LNCAP (cell line): ENCODE measurements at regions not wholly inside any gene's neighbourhood (a gene's known extent, or its start where the extent isn't known, plus 50 kb on each side); places are given as distances from the start of the nearest gene placed in this dataset.

Source experiments
- TF ChIP-seq, protein P1 (sequence below): fragments of 450-650 bp; IDR thresholded peaks from 2 replicates; pipeline ENCODE4 v1.5.1; 2017; ENCODE audit warnings: mild to moderate bottlenecking

DNA sequence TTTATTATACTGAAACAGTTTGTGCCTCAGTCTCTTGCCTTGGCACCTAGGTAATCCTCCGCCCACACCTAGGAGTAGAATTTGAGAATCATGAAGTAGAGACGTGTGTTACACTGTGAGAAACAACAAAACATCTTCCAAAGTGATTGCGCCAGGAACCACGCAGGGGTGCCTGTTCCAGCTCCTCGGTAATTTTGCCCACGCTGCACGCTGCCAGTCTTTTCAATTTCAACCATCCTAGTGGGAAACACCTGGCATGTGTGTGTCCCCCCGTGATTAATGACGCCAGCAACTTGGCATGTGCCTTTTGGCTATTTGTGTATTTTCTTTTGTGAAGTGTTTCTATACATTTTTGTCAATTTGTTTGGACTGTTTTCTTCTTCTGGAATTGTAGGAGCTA lies 919.1 kb downstream of the BRD1 start:
- TF ChIP-seq, protein P1, sequence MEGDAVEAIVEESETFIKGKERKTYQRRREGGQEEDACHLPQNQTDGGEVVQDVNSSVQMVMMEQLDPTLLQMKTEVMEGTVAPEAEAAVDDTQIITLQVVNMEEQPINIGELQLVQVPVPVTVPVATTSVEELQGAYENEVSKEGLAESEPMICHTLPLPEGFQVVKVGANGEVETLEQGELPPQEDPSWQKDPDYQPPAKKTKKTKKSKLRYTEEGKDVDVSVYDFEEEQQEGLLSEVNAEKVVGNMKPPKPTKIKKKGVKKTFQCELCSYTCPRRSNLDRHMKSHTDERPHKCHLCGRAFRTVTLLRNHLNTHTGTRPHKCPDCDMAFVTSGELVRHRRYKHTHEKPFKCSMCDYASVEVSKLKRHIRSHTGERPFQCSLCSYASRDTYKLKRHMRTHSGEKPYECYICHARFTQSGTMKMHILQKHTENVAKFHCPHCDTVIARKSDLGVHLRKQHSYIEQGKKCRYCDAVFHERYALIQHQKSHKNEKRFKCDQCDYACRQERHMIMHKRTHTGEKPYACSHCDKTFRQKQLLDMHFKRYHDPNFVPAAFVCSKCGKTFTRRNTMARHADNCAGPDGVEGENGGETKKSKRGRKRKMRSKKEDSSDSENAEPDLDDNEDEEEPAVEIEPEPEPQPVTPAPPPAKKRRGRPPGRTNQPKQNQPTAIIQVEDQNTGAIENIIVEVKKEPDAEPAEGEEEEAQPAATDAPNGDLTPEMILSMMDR: no peak

DNA sequence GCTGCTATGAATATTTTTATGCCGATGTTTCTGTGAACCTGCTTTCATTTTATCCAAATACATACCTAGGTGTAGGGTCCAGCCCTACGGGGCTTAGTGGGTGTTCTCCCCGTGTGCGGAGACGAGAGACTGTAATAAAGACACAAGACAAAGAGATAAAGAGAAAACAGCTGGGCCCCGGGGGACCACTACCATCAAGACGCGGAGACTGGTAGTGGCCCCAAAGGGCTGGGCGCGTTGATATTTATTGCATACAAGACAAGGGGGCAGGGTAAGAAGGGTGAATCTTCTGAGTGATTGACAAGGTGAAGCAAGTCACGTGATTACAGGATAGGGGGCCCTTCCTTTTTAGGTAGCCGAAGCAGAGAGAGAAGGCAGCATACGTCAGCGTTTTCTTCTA lies 920.1 kb downstream of the BRD1 start:
- TF ChIP-seq, protein P1: no peak

DNA sequence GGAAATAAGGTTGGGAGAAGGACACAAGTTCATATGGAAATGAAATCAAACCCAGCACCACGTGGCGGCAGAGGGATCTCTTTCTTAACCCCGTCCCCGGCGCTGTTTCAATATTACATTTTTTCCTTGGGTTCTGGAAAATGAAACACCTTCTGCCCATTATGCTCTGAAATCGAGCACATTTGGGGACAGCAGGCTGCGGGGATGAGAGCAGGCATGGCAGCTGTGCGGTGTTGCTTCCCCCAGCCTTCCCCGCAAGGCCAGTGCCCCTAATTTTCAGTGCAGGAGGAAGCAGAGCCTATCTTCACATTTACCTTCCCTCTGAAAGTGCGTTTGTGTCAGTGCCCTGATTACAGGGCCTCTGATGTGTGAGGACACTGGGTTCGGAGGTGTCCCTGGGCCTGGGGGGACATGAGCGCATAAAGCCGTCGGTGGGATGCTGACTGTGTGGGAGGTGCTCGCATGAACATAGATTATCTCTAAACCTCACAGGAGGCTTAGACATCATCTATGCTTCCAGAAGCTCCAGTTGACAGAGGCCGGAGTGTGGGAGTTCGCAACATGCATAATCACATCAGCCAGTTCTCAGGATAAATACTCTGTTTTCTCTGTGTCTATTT lies 921.3 kb downstream of the BRD1 start:
- TF ChIP-seq, protein P1: no peak

DNA sequence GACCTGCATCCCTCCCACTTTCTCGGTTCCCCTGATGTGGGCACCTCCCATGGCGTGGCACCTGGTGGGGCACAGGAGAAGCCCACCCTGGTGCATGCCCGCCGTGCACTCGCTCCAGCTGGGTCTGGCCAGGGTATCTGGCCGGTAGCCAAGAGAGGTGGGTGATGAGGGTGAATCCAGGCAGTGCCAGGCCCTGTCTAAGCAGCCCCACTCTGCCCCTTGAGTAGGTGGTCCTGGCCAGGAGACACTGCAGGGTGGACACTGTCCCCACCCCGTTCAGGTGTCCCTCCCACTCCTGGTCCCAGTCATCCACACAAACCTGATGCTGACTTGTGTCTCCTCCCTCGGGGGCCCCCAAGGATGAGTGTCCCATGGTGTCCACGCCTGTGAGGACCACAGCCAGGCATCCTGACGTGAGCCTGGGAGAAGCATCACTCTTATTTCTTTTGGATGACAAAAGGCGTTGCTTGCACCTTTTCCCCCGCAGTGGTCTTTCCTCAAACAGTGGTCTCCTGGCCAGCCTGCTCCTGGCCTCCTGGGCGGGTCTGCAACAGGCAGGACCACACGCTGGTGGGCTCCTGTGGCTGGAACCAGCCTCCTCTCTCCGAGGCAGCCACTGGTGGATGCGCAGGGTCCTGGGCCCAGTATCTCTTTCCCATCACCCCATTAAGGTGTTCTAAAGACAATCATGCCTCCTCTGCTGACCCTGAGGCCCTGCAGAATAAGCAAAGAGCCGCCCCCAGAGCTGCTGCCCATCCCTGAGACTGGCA lies 922.3 kb downstream of the BRD1 start:
- TF ChIP-seq, protein P1: no peak

DNA sequence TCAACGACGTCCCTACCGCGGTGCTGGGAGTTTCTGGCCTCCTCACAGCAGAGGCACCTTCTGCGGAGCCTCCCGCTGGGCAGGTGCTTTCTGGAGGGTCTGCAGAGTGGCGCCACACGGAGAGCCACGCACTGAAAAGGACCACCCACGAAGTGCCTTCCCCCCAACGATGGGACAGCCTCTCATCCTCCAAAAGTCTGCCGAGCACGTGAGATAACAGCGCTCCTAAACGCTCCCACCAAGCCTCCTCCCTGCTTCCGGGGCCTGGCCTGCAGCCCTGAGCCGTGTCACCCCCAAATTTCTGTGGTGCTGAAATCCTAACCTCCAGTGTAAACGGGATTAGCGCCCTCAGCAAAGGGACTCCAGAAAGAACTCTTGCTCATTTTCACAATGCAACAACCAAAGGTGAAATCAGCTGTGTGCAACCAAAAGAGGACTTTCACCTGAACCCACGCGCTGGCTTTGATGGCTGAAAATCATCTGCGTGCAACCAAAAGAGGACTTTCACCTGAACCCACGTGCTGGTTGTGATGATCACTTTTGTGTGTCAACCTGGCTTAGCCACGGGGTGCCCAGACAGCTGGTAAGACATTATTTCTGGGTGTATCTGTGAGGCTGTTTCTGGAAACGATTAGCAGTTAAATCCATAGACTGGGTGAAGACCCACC lies 924.6 kb downstream of the BRD1 start:
- TF ChIP-seq, protein P1: no peak

DNA sequence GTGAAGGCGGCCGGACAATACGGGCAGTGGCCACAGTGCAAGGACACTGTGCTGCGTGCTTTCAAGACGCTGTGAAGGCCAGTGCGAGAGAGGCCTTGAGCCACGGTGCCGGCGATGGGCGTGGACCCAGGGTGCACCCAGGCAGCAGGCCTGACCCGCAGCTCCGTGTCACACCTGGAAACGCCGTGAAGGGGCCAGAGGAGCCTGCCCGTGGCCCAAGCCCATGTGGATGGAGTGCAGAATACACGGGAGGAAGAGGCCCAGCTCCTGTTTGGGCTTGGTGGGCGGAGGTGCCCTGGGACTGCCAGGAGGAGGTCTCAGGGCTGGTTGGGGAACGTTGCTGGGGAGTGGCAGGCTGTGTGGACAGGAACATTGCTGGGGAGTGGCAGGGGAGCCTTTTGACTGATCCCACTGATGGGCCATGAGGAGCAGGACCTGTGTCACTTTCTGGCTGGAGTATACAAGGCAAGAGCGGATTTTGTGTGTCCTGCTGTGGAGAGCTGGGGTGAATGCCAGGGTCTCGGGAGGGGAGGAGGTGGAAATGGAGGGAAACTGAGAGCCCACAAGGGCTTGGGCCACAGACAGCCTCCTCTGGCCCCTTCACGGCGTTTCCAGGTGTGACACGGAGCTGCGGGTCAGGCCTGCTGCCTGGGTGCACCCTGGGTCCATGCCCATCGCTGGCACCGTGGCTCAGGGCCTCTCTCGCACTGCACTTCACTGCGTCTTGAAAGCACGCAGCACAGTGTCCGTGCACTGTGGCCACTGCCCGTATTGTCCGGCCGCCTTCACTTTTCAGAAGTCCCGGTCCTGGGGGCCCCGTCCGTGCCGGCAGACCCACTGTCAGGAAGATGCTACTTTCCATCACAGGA lies 925.4 kb downstream of the BRD1 start:
- TF ChIP-seq, protein P1: no peak

DNA sequence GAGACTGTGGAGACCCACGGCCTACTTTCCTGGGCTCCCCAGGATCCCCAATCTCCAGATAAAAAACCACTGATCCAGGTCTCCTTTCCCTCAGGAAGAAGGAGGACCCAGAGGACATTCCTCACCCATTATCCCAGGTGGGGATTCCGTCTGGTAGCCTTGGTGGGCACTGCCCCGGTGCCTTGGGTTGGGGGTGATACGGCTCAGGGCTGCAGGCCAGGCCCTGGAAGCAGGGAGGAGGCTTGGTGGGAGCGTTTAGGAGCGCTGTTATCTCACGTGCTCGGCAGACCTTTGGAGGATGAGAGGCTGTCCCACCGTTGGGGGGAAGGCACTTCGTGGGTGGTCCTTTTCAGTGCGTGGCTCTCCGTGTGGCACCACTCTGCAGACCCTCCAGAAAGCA lies 926.3 kb downstream of the BRD1 start:
- TF ChIP-seq, protein P1: no peak
